ENCODE measurements at regions not wholly inside any gene's neighbourhood (a gene's known extent, or its start where the extent isn't known, plus 50 kb on each side); places are given as distances from the start of the nearest gene placed in this dataset.

DNA sequence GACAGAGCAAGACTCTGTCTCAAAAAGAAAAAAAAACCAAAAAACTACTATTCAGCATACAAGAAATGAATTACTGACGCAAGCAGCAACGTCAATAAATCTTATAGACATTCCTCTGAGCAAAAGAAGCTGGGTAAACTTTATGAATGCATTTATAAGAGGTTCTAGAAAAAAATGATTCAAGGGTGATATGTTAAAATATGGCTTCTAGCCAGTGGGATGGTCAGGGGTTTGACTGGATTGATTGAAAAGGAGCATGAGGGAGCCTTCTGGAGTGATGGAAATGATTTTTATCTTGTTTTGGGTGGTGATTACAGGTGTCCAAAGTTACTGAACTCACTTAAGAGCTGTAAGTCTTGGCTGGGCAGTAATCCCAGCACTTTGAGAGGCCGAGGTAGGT is 64.9 kb upstream of the SALL4 start:
- FAIRE-seq: no peak

DNA sequence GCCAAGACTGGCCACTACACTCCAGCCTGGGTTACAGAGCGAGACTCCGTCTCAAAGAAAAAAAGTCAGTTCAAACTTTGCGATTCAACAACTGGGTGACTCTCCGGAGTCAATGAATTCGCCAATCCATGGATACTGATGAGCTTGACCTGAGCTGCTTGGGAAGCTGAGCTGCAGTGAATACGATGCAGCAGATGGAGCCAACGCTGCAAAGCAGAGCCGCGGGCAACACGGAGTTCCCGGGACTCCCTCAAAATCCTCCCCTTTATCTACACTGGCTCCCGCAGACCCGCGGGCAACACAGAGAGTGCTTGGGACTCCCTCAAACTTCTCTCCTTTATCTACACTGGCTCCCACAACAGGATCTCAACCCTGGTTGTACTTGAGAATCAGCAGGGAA is 62.6 kb upstream of the SALL4 start:
- FAIRE-seq: no peak

DNA sequence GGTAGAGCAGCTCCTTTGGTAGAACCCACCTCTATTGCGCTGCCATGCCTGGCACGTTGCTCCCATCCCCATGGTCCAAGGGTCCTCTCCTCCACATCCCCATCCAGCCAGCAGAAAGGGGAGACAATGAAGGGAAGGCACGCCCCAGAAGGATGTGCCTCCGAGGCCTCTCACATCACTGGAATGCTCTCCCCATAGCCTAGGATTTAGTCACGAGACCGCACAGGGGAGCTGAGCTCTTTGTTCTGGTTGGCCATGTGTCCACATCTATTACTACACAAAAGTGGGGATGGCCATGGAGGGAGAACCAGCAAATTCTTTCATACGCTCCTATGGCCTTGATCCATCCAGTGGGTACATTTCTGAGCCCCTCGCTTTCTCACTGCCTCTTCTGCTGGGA is 60.5 kb upstream of the SALL4 start:
- no peak for FAIRE-seq

DNA sequence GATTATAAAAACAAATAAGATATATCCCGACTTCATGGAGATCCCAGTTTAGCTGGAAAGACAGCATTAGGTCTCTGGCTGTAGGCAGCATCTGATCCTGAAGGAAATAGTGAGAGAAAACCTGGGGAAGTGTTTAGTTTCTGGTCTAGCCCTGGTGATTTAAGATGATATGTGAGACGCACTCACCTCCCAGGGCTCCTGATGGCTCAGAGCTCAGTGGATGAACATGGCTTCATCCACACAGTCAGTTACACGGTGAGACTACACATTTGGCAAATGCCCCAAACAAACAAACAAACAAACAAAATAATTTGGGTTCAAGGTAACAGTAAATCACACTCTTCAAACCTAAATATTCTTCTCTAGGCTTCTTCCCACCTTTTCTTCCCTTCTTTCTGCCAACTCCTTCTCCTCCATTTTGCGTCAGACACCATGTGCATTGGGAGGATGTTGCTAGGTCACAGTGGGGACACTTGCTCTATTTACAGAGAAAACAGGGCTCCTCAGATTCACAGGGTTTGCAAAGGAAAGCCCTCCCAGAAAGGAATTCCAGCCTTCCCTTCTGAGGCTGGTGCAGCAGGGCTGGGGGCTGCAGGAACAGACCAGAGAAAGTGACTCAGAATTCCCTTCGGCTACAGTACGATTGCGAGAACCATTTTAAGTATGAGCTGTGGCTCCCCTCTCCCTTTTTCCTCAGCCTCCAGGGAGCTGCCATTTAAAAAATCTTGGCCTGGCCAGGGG is 59.6 kb upstream of the SALL4 start:
- FAIRE-seq: no peak

DNA sequence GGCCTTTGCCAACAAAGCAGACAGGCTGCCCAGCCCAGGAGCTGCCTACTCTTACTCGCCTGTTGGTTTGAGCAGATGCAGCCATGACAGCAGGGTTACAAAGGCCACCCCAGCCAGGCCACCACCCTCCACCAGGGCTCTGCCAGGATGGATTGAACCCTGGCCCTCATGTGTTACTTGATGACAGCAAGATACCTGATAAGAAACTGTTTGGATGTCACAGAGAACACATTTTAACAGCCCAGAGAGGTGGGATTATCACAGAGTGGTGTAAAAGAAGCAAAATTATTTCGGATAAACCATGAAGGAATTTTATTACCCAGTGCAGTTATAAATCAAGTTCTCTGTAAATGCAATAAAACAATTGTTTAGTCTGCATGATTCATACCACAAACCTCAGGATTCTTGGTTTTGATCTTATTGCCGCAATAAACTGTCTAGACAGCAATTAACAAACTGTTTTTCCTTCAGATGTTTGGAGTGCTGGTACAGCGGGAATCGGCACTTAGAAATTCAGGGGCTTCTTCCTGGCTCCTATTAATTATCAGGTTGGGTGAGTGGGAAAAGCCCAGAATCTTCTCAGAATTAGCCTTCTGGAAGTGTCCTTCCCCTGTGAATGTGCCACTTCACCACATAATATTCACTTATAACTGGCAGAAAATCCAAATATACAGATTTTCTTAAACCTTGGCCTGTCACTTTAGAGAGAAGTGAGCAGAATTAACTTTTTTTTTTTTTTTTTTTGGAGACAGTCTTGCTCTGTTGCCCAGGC is 58.0 kb upstream of the SALL4 start:
- FAIRE-seq: no peak

DNA sequence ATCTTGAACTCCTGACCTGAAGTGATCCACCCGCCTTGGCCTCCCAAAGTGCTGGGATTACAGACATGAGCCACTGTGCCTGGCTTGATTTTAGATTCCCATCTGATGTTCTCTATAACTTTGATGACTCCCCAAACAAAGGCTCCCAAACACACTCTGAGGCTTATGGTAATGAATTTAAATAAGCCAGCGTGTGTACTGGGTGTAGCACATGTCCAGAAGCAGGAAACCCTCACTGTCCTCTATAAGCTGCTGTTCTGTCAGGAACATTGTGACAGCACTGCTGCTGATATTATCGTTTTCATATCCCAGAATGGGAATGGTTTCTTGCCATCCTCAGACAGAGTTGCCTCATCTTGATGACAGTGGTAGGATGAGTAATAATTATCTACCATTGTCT is 54.1 kb upstream of the SALL4 start:
- FAIRE-seq: no peak

DNA sequence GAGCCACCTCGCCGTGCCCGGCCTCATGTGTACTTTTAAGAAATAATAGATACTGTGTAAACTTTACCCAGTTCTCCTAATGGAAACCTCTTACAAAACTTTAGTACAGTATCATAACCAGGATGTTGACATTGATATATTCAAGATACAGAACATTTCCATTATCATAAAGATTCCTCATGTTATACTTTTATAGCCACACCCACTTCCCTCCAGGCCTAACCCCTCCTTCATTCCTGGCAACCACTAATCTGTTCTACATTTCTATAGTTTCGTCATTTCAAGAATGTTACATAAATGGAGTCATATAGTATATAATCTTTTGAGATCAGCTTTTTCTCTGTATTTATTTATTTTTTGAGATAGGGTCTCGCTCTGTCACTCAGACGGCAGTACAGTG is 52.6 kb upstream of the SALL4 start:
- FAIRE-seq: no peak

Data from islet of Langerhans (tissue), 1 donor.